SU-DHL-6 (cell line): ENCODE measurements at regions not wholly inside any gene's neighbourhood (a gene's known extent, or its start where the extent isn't known, plus 50 kb on each side); places are given as distances from the start of the nearest gene placed in this dataset.

Experiments
- H2AFZ ChIP-seq: fragments of 200-600 bp; sonication (generic); 2 replicates; pipeline ENCODE4 v1.6.1; 2014; ENCODE audit warnings: low read depth, mild to moderate bottlenecking, moderate library complexity, mixed read lengths, antibody characterized with exemption, low read length; ENCODE audit not compliant: severe bottlenecking
- H3F3A ChIP-seq: fragments of 200-600 bp; shearing (Covaris generic); 2 replicates; pipeline ENCODE4 v1.6.0; 2016; ENCODE audit warnings: antibody characterized with exemption, mild to moderate bottlenecking; ENCODE audit not compliant: insufficient read depth
- H3K27ac ChIP-seq: fragments of 200-600 bp; sonication (generic); 2 replicates; pipeline ENCODE4 v1.5.1; 2016; ENCODE audit warnings: low read depth, mild to moderate bottlenecking, low read length, moderate library complexity, mixed read lengths
- H3K27me3 ChIP-seq: fragments of 200-600 bp; sonication (generic), shearing (Covaris generic); 2 replicates; pipeline ENCODE4 v1.6.0; 2014; ENCODE audit warnings: mild to moderate bottlenecking, low read length
- H3K36me3 ChIP-seq: fragments of 200-600 bp; sonication (generic); 2 replicates; pipeline ENCODE4 v1.6.1; 2014; ENCODE audit warnings: mild to moderate bottlenecking, low read length, mixed read lengths
- H3K4me2 ChIP-seq: fragments of 300-600, 200-600 bp; shearing (Covaris generic), sonication (generic); 2 replicates; pipeline ENCODE4 v1.6.0; 2014; ENCODE audit warnings: low read length, low read depth, mild to moderate bottlenecking; ENCODE audit not compliant: poor library complexity, severe bottlenecking
- H3K4me3 ChIP-seq: fragments of 200-600 bp; sonication (generic); 2 replicates; pipeline ENCODE4 v1.5.1; 2014; ENCODE audit warnings: antibody characterized with exemption, low read length, mild to moderate bottlenecking, mixed read lengths; ENCODE audit not compliant: insufficient read depth, poor library complexity, severe bottlenecking
- H3K79me2 ChIP-seq: fragments of 200-600 bp; sonication (generic); 2 replicates; pipeline ENCODE4 v1.6.1; 2014; ENCODE audit warnings: mild to moderate bottlenecking, low read length, moderate library complexity; ENCODE audit not compliant: insufficient read depth
- H3K9ac ChIP-seq: fragments of 200-600 bp; sonication (generic); 2 replicates; pipeline ENCODE4 v1.7.0; 2014; ENCODE audit warnings: mild to moderate bottlenecking, low read length
- H3K9me2 ChIP-seq: fragments of 200-600 bp; sonication (generic); replicated peaks from 2 replicates; pipeline ENCODE4 v1.6.1; 2014; ENCODE audit warnings: low read length; ENCODE audit not compliant: insufficient read depth
- H3K9me3 ChIP-seq: fragments of 200-600 bp; sonication (generic); 2 replicates; pipeline ENCODE4 v1.6.1; 2014; ENCODE audit warnings: low read length, mixed read lengths; ENCODE audit not compliant: insufficient read depth
- H4K20me1 ChIP-seq: fragments of 200-600 bp; sonication (generic); 2 replicates; pipeline ENCODE4 v1.6.1; 2014; ENCODE audit warnings: low read depth, mild to moderate bottlenecking, antibody characterized with exemption, low read length, moderate library complexity, mixed read lengths
- CTCF ChIP-seq: fragments of 200-600 bp; sonication (generic); IDR thresholded peaks from one replicate; pipeline ENCODE4 v1.5.1; 2017; ENCODE audit warnings: antibody characterized with exemption, mild to moderate bottlenecking, low read length, moderate library complexity; ENCODE audit not compliant: insufficient read depth, poor library complexity, severe bottlenecking
- EZH2phosphoT487 ChIP-seq: fragments of 200-600 bp; sonication (generic), shearing (Covaris generic); conservative IDR thresholded peaks from 2 replicates; pipeline ENCODE4 v1.6.1; 2018; ENCODE audit warnings: mild to moderate bottlenecking, antibody characterized with exemption, low read length, moderate library complexity, mixed read lengths

- Histone ChIP-seq H3K9me3 (no peaks in the 10 kb centered on the region), H3K79me2 (no peaks in the 10 kb centered on the region), H3K9ac (no peak overlapping the region), H3K9me2 (no peaks in the 10 kb centered on the region), H3K27me3 (no peaks in the 10 kb centered on the region), H4K20me1 (no peaks in the 10 kb centered on the region), H3F3A (no peaks in the 10 kb centered on the region), H3K36me3 (no peaks in the 10 kb centered on the region), H3K4me3 (no peak overlapping the region), H3K27ac (no peak overlapping the region), H3K4me2 (no peak overlapping the region), H2AFZ (no peak overlapping the region)
- TF ChIP-seq CTCF = no peak
- no peak for TF ChIP-seq EZH2phosphoT487
Observed at GRCh38 chr10:78847485-78847884, 221.3 kb upstream of the ZMIZ1 start.

DNA sequence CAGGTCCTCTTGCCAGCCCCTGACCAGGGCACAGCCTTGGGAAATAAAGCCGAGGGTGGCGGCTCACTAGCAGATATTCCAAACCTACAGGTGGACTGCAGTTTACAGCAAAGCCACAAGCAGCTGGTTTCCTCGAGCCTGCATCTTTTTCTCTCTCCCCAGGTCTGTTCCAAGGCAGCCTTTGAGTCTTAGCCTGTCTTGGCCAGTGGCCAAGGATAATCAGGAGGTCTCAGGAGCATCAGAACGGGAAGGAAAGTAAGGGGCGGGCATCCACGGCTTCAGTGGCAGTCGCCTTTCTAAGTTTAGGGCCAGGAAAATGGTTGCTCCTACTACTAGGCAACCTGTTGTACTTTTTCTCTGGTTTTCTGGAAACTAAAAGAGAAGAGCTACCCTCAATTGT is 219.7 kb upstream of the ZMIZ1 start:
- no peaks in the 10 kb centered on the region for H3K9me3 ChIP-seq
- H3K9me2 ChIP-seq = no peaks in the 10 kb centered on the region
- no peak for TF ChIP-seq CTCF
- no peak for TF ChIP-seq EZH2phosphoT487
- no peak overlapping the region for H3K4me3 ChIP-seq
- H3K79me2 ChIP-seq = no peaks in the 10 kb centered on the region
- no peaks in the 10 kb centered on the region for H3K36me3 ChIP-seq
- H3K9ac ChIP-seq = no peak overlapping the region
- H3K4me2 ChIP-seq = no peak overlapping the region
- no peaks in the 10 kb centered on the region for H3F3A ChIP-seq
- no peak overlapping the region for H2AFZ ChIP-seq
- no peaks in the 10 kb centered on the region for H3K27me3 ChIP-seq
- H4K20me1 ChIP-seq = no peaks in the 10 kb centered on the region
- no peak overlapping the region for H3K27ac ChIP-seq

DNA sequence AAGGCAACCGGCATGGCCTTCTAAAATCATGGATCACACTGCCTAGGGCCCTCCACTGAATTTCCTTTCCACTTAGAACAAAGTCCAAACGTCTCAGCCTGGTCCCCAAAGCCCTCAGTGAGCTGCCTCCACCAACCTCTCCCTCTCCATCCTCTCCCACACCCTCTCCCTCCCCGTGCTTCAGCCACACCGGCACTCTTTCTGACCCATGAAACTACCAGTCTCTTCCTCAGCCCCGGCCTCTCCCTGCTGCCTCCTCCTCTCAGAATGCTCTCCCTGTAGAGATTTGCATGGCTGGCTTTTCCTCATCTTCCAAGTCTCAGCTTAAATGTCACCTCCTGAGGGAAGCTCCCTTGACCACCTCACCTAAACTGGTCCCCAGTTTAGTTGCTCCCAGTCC is 219.0 kb upstream of the ZMIZ1 start:
- no peaks in the 10 kb centered on the region for H3F3A ChIP-seq
- no peak overlapping the region for H2AFZ ChIP-seq
- H3K9me2 ChIP-seq = no peaks in the 10 kb centered on the region
- no peaks in the 10 kb centered on the region for H3K9me3 ChIP-seq
- no peak overlapping the region for H3K9ac ChIP-seq
- H3K27me3 ChIP-seq = no peaks in the 10 kb centered on the region
- H3K27ac ChIP-seq = no peak overlapping the region
- no peak overlapping the region for H3K4me3 ChIP-seq
- H3K36me3 ChIP-seq = no peaks in the 10 kb centered on the region
- TF ChIP-seq CTCF (no peak), EZH2phosphoT487 (no peak)
- H3K79me2 ChIP-seq = no peaks in the 10 kb centered on the region
- no peaks in the 10 kb centered on the region for H4K20me1 ChIP-seq
- H3K4me2 ChIP-seq = no peak overlapping the region
